NCI-H1417 treated with DMSO at 0.1 percent for 48 hours (cell line): ENCODE measurements at regions not wholly inside any gene's neighbourhood (a gene's known extent, or its start where the extent isn't known, plus 50 kb on each side); places are given as distances from the start of the nearest gene placed in this dataset.

Experiments
- DNase-seq: peaks from one replicate; lab custom pipeline; 2025; lab: John Stamatoyannopoulos, UW

GRCh38 chr5:124645396-124645795 lies 101.0 kb downstream of the ZNF608 start:
- DNase-seq = no peak

- no peak for DNase-seq
Measured at GRCh38 chr5:124644582-124644981, 101.9 kb downstream of the ZNF608 start.

GRCh38 chr5:124644138-124644537 lies 102.3 kb downstream of the ZNF608 start:
- no peak for DNase-seq

GRCh38 chr5:124643336-124643735 lies 103.1 kb downstream of the ZNF608 start:
- no peak for DNase-seq

GRCh38 chr5:124642151-124642550 lies 104.3 kb downstream of the ZNF608 start:
- DNase-seq = no peak

- DNase-seq = no peak
Measured at GRCh38 chr5:124641154-124641792, 105.2 kb downstream of the ZNF608 start.

- no peak for DNase-seq
Measured at GRCh38 chr5:124639095-124639665, 107.3 kb downstream of the ZNF608 start.

GRCh38 chr5:124637011-124637410 lies 109.4 kb downstream of the ZNF608 start:
- DNase-seq = no peak

- DNase-seq = no peak
Measured at GRCh38 chr5:124634741-124635323, 111.6 kb downstream of the ZNF608 start.

- DNase-seq = no peak
Measured at GRCh38 chr5:124634228-124634739, 112.2 kb downstream of the ZNF608 start.

GRCh38 chr5:124633209-124633608 lies 113.2 kb downstream of the ZNF608 start:
- no peak for DNase-seq

- no peak for DNase-seq
Measured at GRCh38 chr5:124631874-124632550, 114.4 kb downstream of the ZNF608 start.

- DNase-seq = no peak
Measured at GRCh38 chr5:124630767-124631704, 115.4 kb downstream of the ZNF608 start.

- no peak for DNase-seq
Measured at GRCh38 chr5:124628721-124629596, 117.5 kb downstream of the ZNF608 start.

- DNase-seq = no peak
Measured at GRCh38 chr5:124627815-124628595, 118.4 kb downstream of the ZNF608 start.

GRCh38 chr5:124626053-124626452 lies 120.4 kb downstream of the ZNF608 start:
- no peak for DNase-seq

- DNase-seq = no peak
Measured at GRCh38 chr5:124623265-124623664, 123.2 kb downstream of the ZNF608 start.

- no peak for DNase-seq
Measured at GRCh38 chr5:124622851-124623250, 123.6 kb downstream of the ZNF608 start.

GRCh38 chr5:124621279-124621678 lies 125.2 kb downstream of the ZNF608 start:
- no peak for DNase-seq

- no peak for DNase-seq
Measured at GRCh38 chr5:124620743-124621142, 125.7 kb downstream of the ZNF608 start.
